D721Med (cell line): ENCODE measurements at regions not wholly inside any gene's neighbourhood (a gene's known extent, or its start where the extent isn't known, plus 50 kb on each side); places are given as distances from the start of the nearest gene placed in this dataset.

ENCODE experiments used
- DNase-seq: peaks from one replicate; pipeline ENCODE4 v3.0.0; 2011; ENCODE audit warnings: low spot score; ENCODE audit not compliant: insufficient read length
- FAIRE-seq: peaks from 2 replicates; lab custom pipeline; 2011; peaks lifted over from hg19 to GRCh38; lab: Jason Lieb, UNC
- CTCF ChIP-seq: IDR thresholded peaks from 2 replicates; pipeline ENCODE4 v1.5.1; 2012; ENCODE audit warnings: mild to moderate bottlenecking, control low read depth; ENCODE audit not compliant: insufficient read depth; ENCODE audit errors: missing control alignments

- no peak for FAIRE-seq
- DNase-seq: no peak
- no peak for TF ChIP-seq CTCF
Measured at GRCh38 chr4:23674694-23675093, 215.2 kb downstream of the PPARGC1A start.

- no peak for TF ChIP-seq CTCF
- DNase-seq (no peak), FAIRE-seq (no peak)
Measured at GRCh38 chr4:23667659-23668058, 222.2 kb downstream of the PPARGC1A start.

GRCh38 chr4:23660865-23661264, 229.0 kb downstream of the PPARGC1A start:
- no peak for FAIRE-seq
- DNase-seq: no peak
- no peak for TF ChIP-seq CTCF

GRCh38 chr4:23654791-23655190, 235.1 kb downstream of the PPARGC1A start:
- TF ChIP-seq CTCF: no peak
- no peak for DNase-seq
- no peak for FAIRE-seq

GRCh38 chr4:23648854-23649596, 240.8 kb downstream of the PPARGC1A start:
- DNase-seq (no peak), FAIRE-seq (no peak)
- TF ChIP-seq CTCF: no peak

GRCh38 chr4:23635468-23635867, 254.4 kb downstream of the PPARGC1A start:
- DNase-seq (no peak), FAIRE-seq (no peak)
- TF ChIP-seq CTCF: no peak

- no peak for TF ChIP-seq CTCF
- FAIRE-seq (no peak), DNase-seq (no peak)
Measured at GRCh38 chr4:23631255-23631950, 258.4 kb downstream of the PPARGC1A start.
